HCT116 (cell line): ENCODE measurements at regions not wholly inside any gene's neighbourhood (a gene's known extent, or its start where the extent isn't known, plus 50 kb on each side); places are given as distances from the start of the nearest gene placed in this dataset.

ENCODE experiments used
- ATAC-seq: fragments of 200-7000 bp; cut with Tn5 transposase; 2 replicates; pipeline ENCODE4 v1.9.1; 2020; ENCODE audit warnings: mild to moderate bottlenecking, moderate library complexity
- BruUV-seq: library from RNA; stranded (reverse); fragments of 400-500 nt; replicated peaks from 2 replicates; lab custom pipeline; 2021; lab: Mats Ljungman, UMichigan
- CTCF ChIA-PET: fragments of 300-600 bp; sonication (Branson Sonifier 250); formaldehyde crosslinking; loops from one replicate; lab custom pipeline; 2021; ENCODE audit warnings: antibody characterized with exemption; lab: Charles Lee
- POLR2A ChIA-PET: fragments of 300-600, 350-600 bp; sonication (Branson Sonifier 250); formaldehyde crosslinking; loops from one replicate; lab custom pipeline; 2021; ENCODE audit warnings: antibody characterized with exemption; lab: Charles Lee
- RAD21 ChIA-PET, 2 experiments: fragments of 300-600 bp; sonication (Branson Sonifier 250); formaldehyde crosslinking; loops; one replicate each; lab custom pipeline; 2023; ENCODE audit warnings: low total read pairs in 2 of 2; ENCODE audit not compliant: uncharacterized antibody in 2 of 2, unreplicated experiment in 2 of 2, low non-redundant PET in 1 of 2; lab: Charles Lee
- DNase-seq: peaks from one replicate; pipeline ENCODE4 v3.0.0-alpha.2; 2010; ENCODE audit warnings: low read depth, low spot score
- H2AFZ ChIP-seq: fragments of 200-600 bp; shearing (Covaris generic), sonication (generic); 2 replicates; pipeline ENCODE4 v1.6.1; 2017; ENCODE audit warnings: low read depth, mixed run types, mixed read lengths, antibody characterized with exemption, low read length; ENCODE audit not compliant: poor library complexity, severe bottlenecking
- H3K27ac ChIP-seq: 2 replicates; pipeline ENCODE4 v1.5.1; 2012; ENCODE audit warnings: low read depth, low read length
- H3K27me3 ChIP-seq: fragments of 200-600 bp; sonication (generic); 2 replicates; pipeline ENCODE4 v1.6.1; 2016; ENCODE audit warnings: mixed run types, low read length, mixed read lengths; ENCODE audit not compliant: insufficient read depth
- H3K36me3 ChIP-seq, 2 experiments: fragments of 200-500 bp in 1 of 2; fragments of 200-600 bp in 1 of 2; sonication (Bioruptor generic) in 1 of 2; sonication (generic) in 1 of 2; 2 replicates each; pipeline versions ENCODE4 v1.5.1 to v1.6.1; 2014 to 2016; ENCODE audit warnings: low read length in 2 of 2, inconsistent platforms in 1 of 2, mixed read lengths in 1 of 2, mixed run types in 1 of 2; ENCODE audit not compliant: insufficient read depth in 2 of 2, control insufficient read depth in 1 of 2
- H3K4me1 ChIP-seq, 2 experiments: fragments of 200-600 bp in 1 of 2; sonication (generic) in 1 of 2; 2 replicates each; pipeline versions ENCODE4 v1.5.1 to v1.6.1; 2012 to 2017; ENCODE audit warnings: low read length in 2 of 2, inconsistent platforms in 1 of 2, mild to moderate bottlenecking in 1 of 2, mixed read lengths in 1 of 2, mixed run types in 1 of 2, moderate library complexity in 1 of 2; ENCODE audit not compliant: insufficient read depth in 2 of 2, control insufficient read depth in 1 of 2
- H3K4me2 ChIP-seq: fragments of 200-600 bp; sonication (generic); 2 replicates; pipeline ENCODE4 v1.6.1; 2017; ENCODE audit warnings: mixed run types, low read length, mixed read lengths
- H3K4me3 ChIP-seq, 2 experiments: fragments of 200-600 bp in 1 of 2; sonication (generic) in 1 of 2; replicated peaks in 1 of 2; 2 replicates each; pipeline ENCODE4 v1.5.1; 2011 to 2016; ENCODE audit warnings: low read length in 2 of 2, control low read depth in 1 of 2, low read depth in 1 of 2, mild to moderate bottlenecking in 1 of 2, mixed read lengths in 1 of 2, mixed run types in 1 of 2
- H3K79me2 ChIP-seq: fragments of 200-600 bp; sonication (generic); 2 replicates; pipeline ENCODE4 v1.6.1; 2017; ENCODE audit warnings: mild to moderate bottlenecking, mixed run types, low read length, moderate library complexity, mixed read lengths; ENCODE audit not compliant: insufficient read depth
- H3K9ac ChIP-seq: fragments of 200-600 bp; sonication (generic); 2 replicates; pipeline ENCODE4 v1.6.1; 2016; ENCODE audit warnings: low read length, mixed read lengths
- H3K9me2 ChIP-seq: fragments of 200-600 bp; sonication (generic), shearing (Covaris generic); 2 replicates; pipeline ENCODE4 v1.6.1; 2017; ENCODE audit warnings: mixed run types, mild to moderate bottlenecking, moderate library complexity; ENCODE audit not compliant: insufficient read depth
- H3K9me3 ChIP-seq, 2 experiments: fragments of 200-500 bp in 1 of 2; fragments of 200-600 bp in 1 of 2; sonication (Bioruptor generic) in 1 of 2; sonication (generic) in 1 of 2; 2 replicates each; pipeline ENCODE4 v1.6.1; 2014 to 2017; ENCODE audit warnings: low read length in 2 of 2, mixed read lengths in 2 of 2, inconsistent platforms in 1 of 2, low read depth in 1 of 2, mild to moderate bottlenecking in 1 of 2, mixed run types in 1 of 2, moderate library complexity in 1 of 2; ENCODE audit not compliant: control insufficient read depth in 1 of 2, insufficient read depth in 1 of 2
- H4K20me1 ChIP-seq: fragments of 200-600 bp; sonication (generic), shearing (Covaris generic); 2 replicates; pipeline ENCODE4 v1.6.1; 2017; ENCODE audit warnings: mixed run types, mild to moderate bottlenecking, moderate library complexity; ENCODE audit not compliant: insufficient read depth
- CBX3 ChIP-seq: IDR thresholded peaks from 2 replicates; pipeline ENCODE4 v1.6.1; 2012; ENCODE audit warnings: low read depth
- EGR1 ChIP-seq: IDR thresholded peaks from 2 replicates; pipeline ENCODE4 v1.6.1; 2012; ENCODE audit warnings: low read depth
- ELF1 ChIP-seq: IDR thresholded peaks from 2 replicates; pipeline ENCODE4 v1.6.1; 2012; ENCODE audit warnings: low read depth, borderline replicate concordance
- EZH2 ChIP-seq: fragments of 200-600 bp; sonication (generic); IDR thresholded peaks from 2 replicates; pipeline ENCODE4 v1.6.1; 2017; ENCODE audit warnings: antibody characterized with exemption, mixed run types
- FOSL1 ChIP-seq: IDR thresholded peaks from 2 replicates; pipeline ENCODE4 v1.6.1; 2012; ENCODE audit warnings: low read depth
- JUND ChIP-seq: IDR thresholded peaks from 2 replicates; pipeline ENCODE4 v1.6.1; 2012
- POLR2AphosphoS5 ChIP-seq: IDR thresholded peaks from 2 replicates; pipeline ENCODE4 v1.6.1; 2011; ENCODE audit warnings: mild to moderate bottlenecking, low read depth, low read length, moderate library complexity
- RAD21 ChIP-seq: IDR thresholded peaks from 2 replicates; pipeline ENCODE4 v1.6.1; 2012; ENCODE audit warnings: low read depth, mild to moderate bottlenecking
- YY1 ChIP-seq: IDR thresholded peaks from 2 replicates; pipeline ENCODE4 v1.6.1; 2011; ENCODE audit warnings: low read length, low read depth, moderate library complexity, mild to moderate bottlenecking; ENCODE audit not compliant: insufficient replicate concordance; ENCODE audit errors: extremely low read depth
- ZFX ChIP-seq: fragments of 450-650 bp; IDR thresholded peaks from 2 replicates; pipeline ENCODE4 v1.6.1; 2017
- ZNF274 ChIP-seq: fragments of 200-500 bp; sonication (Bioruptor generic); IDR thresholded peaks from 2 replicates; pipeline ENCODE4 v1.6.1; 2014; ENCODE audit warnings: mild to moderate bottlenecking, low read depth, low read length, inconsistent platforms
- intact Hi-C: fragments of 100-400 bp; cut with micrococcal nuclease; formaldehyde crosslinking; loops from 2 replicates; pipeline ENCODE4 v1.10.0; 2022
- TF ChIP-seq, protein P1 (sequence below): IDR thresholded peaks from 2 replicates; pipeline ENCODE4 v1.6.1; 2012
- TF ChIP-seq, protein P2 (sequence below): IDR thresholded peaks from 2 replicates; pipeline ENCODE4 v1.6.1; 2012; ENCODE audit warnings: low read depth
- TF ChIP-seq, protein P3 (sequence below), 3 experiments: fragments of 200-600 bp in 1 of 3; sonication (generic) in 1 of 3; IDR thresholded peaks in 2 of 3; conservative IDR thresholded peaks in 1 of 3; 2 replicates each; pipeline ENCODE4 v1.5.1; 2012 to 2017; ENCODE audit warnings: low read depth in 2 of 3, low read length in 2 of 3, antibody characterized with exemption in 1 of 3, borderline replicate concordance in 1 of 3, control low read depth in 1 of 3, mild to moderate bottlenecking in 1 of 3, mixed read lengths in 1 of 3, mixed run types in 1 of 3, moderate library complexity in 1 of 3; ENCODE audit not compliant: insufficient read depth in 1 of 3
- TF ChIP-seq, protein P4 (sequence below): IDR thresholded peaks from 2 replicates; pipeline ENCODE4 v1.6.1; 2012

DNA sequence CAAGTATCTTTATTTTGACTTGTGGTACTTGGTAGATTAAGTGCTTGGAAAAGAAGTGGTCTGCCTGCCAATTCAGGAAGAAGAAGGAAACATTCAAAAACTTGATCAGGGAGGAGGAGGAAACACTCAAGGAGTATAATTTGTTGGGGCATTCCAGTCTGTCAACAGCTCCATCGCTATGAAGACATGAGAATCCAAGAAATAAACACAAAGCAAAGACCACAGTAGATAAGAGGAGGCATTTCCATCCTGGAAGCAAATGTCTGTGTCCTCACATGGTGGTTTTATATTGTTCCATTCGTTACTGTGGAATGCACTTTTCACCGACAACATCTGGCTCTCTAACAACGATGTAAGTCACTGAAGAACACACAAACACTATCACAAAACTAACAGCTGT lies 176.1 kb upstream of the FRMD4B start:
- RAD21 ChIA-PET: interaction anchor here in 1 of 2 experiments (0.6 kb wide), 1 partner anchor 92 kb away, joined by 3 read pairs; no protein-coding TSS in a partner anchor
- POLR2A ChIA-PET: no interaction called here

DNA sequence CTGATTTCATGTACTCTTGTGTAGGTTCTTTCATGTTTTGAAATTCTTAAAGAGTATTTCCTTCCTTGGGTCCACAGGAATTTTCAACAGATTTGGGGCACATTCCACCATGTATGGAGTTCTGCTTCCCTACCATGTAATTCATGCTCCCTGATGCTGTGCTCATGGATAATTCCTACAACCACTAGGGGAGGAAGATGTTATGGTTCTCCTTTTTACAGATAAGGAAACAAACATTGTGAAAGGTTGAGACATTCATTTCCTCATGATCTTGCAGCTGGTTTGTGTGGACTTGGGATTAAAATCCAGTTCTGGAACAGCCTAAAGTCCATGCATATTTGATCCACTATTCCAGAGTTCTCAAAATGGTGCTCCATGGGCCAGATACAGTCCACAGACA lies 174.9 kb upstream of the FRMD4B start:
- DNase-seq (no peak), ATAC-seq (no peak)
- Histone ChIP-seq H3K36me3 (no peaks in the 10 kb centered on the region), H3K4me1 (no peaks in the 10 kb centered on the region), H3K9me2 (no peaks in the 10 kb centered on the region), H2AFZ (no peak overlapping the region), H3K9me3 (no peaks in the 10 kb centered on the region), H3K4me3 (no peak overlapping the region), H3K27me3 (no peaks in the 10 kb centered on the region), H3K9ac (no peak overlapping the region), H3K79me2 (no peaks in the 10 kb centered on the region), H3K4me2 (no peak overlapping the region), H4K20me1 (no peaks in the 10 kb centered on the region), H3K27ac (no peak overlapping the region)
- RAD21 ChIA-PET: no interaction called here
- no TSS peak for BruUV-seq
- CTCF ChIA-PET: no interaction called here
- intact Hi-C loops: no loop called here
- POLR2A ChIA-PET: no interaction called here
- TF ChIP-seq, protein P1, sequence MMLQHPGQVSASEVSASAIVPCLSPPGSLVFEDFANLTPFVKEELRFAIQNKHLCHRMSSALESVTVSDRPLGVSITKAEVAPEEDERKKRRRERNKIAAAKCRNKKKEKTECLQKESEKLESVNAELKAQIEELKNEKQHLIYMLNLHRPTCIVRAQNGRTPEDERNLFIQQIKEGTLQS: no peak
- TF ChIP-seq, protein P2, sequence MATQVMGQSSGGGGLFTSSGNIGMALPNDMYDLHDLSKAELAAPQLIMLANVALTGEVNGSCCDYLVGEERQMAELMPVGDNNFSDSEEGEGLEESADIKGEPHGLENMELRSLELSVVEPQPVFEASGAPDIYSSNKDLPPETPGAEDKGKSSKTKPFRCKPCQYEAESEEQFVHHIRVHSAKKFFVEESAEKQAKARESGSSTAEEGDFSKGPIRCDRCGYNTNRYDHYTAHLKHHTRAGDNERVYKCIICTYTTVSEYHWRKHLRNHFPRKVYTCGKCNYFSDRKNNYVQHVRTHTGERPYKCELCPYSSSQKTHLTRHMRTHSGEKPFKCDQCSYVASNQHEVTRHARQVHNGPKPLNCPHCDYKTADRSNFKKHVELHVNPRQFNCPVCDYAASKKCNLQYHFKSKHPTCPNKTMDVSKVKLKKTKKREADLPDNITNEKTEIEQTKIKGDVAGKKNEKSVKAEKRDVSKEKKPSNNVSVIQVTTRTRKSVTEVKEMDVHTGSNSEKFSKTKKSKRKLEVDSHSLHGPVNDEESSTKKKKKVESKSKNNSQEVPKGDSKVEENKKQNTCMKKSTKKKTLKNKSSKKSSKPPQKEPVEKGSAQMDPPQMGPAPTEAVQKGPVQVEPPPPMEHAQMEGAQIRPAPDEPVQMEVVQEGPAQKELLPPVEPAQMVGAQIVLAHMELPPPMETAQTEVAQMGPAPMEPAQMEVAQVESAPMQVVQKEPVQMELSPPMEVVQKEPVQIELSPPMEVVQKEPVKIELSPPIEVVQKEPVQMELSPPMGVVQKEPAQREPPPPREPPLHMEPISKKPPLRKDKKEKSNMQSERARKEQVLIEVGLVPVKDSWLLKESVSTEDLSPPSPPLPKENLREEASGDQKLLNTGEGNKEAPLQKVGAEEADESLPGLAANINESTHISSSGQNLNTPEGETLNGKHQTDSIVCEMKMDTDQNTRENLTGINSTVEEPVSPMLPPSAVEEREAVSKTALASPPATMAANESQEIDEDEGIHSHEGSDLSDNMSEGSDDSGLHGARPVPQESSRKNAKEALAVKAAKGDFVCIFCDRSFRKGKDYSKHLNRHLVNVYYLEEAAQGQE: no peak
- TF ChIP-seq EGR1 (no peak), POLR2AphosphoS5 (no peak), RAD21 (no peak), YY1 (no peak), JUND (no peak), ZFX (no peak), EZH2 (no peak), ZNF274 (no peak), CBX3 (no peak), FOSL1 (no peak)
- TF ChIP-seq, protein P3, sequence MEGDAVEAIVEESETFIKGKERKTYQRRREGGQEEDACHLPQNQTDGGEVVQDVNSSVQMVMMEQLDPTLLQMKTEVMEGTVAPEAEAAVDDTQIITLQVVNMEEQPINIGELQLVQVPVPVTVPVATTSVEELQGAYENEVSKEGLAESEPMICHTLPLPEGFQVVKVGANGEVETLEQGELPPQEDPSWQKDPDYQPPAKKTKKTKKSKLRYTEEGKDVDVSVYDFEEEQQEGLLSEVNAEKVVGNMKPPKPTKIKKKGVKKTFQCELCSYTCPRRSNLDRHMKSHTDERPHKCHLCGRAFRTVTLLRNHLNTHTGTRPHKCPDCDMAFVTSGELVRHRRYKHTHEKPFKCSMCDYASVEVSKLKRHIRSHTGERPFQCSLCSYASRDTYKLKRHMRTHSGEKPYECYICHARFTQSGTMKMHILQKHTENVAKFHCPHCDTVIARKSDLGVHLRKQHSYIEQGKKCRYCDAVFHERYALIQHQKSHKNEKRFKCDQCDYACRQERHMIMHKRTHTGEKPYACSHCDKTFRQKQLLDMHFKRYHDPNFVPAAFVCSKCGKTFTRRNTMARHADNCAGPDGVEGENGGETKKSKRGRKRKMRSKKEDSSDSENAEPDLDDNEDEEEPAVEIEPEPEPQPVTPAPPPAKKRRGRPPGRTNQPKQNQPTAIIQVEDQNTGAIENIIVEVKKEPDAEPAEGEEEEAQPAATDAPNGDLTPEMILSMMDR (IDR thresholded peaks at IDR 0.05 in 2 of 3, conservative IDR thresholded peaks at IDR 0.05 in 1 of 3; ENCODE audit: borderline replicate concordance in 1 of 3, insufficient read depth in 1 of 3, low read depth in 2 of 3, low read length in 2 of 3): no peak
- TF ChIP-seq, protein P4, sequence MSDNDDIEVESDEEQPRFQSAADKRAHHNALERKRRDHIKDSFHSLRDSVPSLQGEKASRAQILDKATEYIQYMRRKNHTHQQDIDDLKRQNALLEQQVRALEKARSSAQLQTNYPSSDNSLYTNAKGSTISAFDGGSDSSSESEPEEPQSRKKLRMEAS: no peak

More for the DNA sequence above, 176.1 kb upstream of the FRMD4B start:
- Histone ChIP-seq H2AFZ (no peak overlapping the region), H3K9me3 (no peaks in the 10 kb centered on the region), H3K9me2 (no peaks in the 10 kb centered on the region), H4K20me1 (no peaks in the 10 kb centered on the region), H3K4me2 (no peak overlapping the region), H3K27me3 (no peaks in the 10 kb centered on the region), H3K4me1 (no peaks in the 10 kb centered on the region), H3K27ac (no peak overlapping the region), H3K9ac (no peak overlapping the region), H3K4me3 (no peak overlapping the region), H3K36me3 (no peaks in the 10 kb centered on the region), H3K79me2 (no peaks in the 10 kb centered on the region)
- no peak for TF ChIP-seq ELF1
- intact Hi-C loops: no loop called here
- no peak for DNase-seq
- no peak for ATAC-seq
- CTCF ChIA-PET: no interaction called here
- no TSS peak for BruUV-seq
